HuH-7.5 (cell line): ENCODE measurements at regions not wholly inside any gene's neighbourhood (a gene's known extent, or its start where the extent isn't known, plus 50 kb on each side); places are given as distances from the start of the nearest gene placed in this dataset.
"Not testable (repeated sequence)": the region's sequence is repeated elsewhere in the genome, so short reads cannot be mapped to it uniquely, and the experiment has no call there.

ENCODE experiments used
- DNase-seq: peaks from one replicate; pipeline ENCODE4 v3.0.0; 2011; ENCODE audit warnings: low spot score

DNA sequence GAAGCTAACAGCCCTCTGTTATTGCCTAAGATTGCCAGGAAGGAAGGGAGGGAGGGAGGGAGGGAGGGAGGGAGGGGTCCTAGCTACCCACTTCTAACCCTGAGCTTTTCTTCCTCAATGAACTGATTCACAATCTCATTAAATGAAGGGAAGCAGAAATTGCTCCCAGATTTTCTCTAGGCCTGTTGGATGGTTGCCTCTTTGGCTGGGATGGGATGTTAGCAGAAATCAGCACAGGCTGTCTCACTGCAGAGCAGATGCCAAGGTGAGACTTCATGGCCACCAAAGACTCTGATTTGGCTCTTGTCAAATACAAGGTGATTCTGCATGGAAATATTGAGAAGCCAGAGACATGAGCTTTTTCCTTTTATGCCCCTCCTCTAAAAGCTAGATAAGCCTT, 578.6 kb downstream of the ACTL7B start:
- DNase-seq, result no peak

DNA sequence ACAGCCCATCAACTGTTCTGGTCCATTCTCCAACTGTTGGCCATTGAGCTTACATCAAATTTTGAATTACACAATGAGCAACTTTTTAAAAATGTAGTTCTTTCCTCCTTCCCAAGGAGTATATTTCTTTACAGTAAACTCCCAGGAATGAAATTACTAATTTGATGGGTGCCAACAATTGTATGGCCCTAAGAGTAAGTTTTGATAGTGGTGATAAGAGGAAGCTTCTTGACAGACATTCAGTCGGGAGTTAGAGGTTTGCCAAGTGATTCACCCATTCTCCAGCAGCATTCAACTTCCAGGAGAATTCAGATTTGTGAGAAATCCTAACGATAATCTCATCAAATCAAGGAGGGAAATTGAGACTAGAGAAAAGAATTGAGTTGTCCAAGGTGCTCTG, 579.9 kb downstream of the ACTL7B start:
- no peak for DNase-seq

- no peak for DNase-seq
These were observed 580.8 kb downstream of the ACTL7B start for GRCh38 chr9:108274971-108275370.

DNA sequence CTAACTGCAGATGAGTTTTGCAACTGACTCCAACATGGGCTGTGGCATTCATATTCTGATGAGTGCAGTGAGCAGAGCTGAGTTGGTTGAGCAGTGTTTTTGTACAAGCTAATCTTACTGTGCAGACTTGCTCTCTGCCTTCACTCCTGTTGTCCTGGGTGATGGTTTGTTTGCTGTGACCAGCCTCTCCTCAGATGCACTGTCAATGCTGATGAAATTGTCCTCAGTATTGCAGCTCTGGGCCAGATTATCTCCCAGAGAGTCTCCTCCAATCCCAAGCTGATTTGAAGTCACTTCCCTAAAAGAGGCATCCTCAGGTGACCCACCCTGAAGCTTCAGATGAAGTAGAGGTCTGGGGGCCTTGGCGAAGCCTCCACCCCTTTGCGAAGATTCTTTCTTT, 581.8 kb downstream of the ACTL7B start:
- DNase-seq, result no peak

- DNase-seq, result peak; percentile 18
These were observed 583.4 kb downstream of the ACTL7B start for GRCh38 chr9:108272349-108272899.

DNA sequence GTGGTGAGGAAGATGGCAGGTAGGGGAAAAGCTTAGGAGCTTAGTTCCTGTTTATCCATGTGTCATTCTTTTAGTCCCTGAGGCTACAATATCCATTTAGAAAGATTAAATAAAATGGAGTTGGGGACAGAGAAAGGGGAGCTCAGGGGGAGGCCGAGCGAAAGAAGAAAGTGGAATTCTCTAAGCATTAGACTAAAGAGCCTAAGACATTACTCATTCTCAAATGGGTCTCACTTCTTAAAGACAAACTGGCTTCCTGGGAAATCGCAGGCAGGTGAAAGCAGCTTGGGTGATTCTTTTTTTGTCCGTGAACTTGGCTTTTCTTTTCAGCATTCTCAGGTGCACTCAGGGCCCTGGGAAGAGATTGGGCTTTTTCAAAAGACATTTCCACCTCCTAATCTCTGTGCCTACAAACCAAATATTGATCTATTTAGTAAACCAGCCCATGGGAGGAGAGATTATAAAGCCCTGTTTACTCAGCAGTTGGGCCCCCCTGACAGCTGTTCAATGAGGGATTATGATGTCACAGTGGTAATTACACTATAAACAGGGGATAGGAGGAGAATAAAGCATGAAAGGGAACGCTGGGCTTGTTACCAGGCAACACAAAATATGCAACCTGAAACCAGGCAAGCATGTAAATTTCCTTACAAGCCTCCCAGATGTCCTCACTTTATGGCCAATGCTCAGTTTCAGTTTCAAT, 584.0 kb downstream of the ACTL7B start:
- no peak for DNase-seq

GRCh38 chr9:108271236-108271635, 584.5 kb downstream of the ACTL7B start:
- no peak for DNase-seq

DNA sequence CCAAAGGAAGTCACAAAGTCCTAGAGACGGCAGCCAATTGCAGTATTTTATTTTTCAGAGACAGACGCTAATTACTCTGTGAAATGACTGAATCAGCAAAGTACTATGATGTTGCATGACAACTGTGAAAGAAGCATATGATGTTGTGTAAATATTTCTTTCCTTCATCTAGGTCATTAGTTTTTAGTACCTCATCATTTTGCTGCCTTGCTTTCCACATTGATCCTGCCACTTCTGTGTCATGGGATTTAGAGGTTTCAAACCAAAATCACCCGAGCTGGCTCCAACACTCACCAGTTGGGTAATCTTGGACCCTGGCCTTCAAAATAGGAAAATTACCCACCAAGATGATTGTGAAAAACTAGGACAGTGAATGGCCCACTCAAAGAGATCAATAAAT, 585.2 kb downstream of the ACTL7B start:
- DNase-seq, result no peak

DNA sequence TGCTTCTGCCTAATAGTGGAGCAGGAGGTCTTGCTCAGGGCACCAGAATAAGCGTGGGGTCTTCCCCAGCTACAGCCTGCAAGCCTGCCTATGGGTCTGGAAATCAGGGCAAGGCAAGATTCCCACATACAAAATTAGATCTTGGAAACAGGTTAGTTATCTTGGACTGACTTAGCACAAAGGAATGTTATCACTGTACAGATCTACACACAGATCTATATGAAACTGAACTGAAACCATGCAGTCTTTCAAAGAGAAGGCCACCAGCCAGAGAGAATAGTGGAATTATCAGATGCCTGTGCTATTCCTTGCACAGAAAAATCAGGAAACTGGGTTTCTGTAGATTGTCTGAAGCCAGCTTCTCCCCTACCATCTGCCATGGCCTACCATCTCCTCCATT, 585.7 kb downstream of the ACTL7B start:
- no peak for DNase-seq

GRCh38 chr9:108269371-108269770, 586.4 kb downstream of the ACTL7B start:
- no peak for DNase-seq

GRCh38 chr9:108265065-108265464, 590.7 kb downstream of the ACTL7B start:
- no peak for DNase-seq

DNA sequence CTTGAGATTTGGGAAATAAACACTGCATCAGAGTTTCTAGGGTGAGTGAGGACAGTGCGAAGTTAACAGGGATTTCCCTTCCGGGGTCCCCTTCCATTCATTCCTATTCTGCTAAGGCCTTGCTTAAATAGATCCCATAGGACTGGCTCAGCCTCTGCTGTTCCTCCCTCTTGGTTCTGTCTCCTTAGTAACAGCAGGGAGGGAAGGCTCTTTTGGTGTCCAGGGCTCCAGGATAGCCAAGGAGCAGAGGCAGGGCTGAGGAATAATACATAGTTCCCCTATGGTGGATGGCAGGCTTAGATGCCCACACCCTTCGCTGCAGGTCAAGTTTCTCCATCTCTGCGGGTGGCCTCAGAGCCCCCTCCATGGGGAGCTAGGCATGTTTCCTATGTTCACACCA, 591.7 kb downstream of the ACTL7B start:
- no peak for DNase-seq

DNA sequence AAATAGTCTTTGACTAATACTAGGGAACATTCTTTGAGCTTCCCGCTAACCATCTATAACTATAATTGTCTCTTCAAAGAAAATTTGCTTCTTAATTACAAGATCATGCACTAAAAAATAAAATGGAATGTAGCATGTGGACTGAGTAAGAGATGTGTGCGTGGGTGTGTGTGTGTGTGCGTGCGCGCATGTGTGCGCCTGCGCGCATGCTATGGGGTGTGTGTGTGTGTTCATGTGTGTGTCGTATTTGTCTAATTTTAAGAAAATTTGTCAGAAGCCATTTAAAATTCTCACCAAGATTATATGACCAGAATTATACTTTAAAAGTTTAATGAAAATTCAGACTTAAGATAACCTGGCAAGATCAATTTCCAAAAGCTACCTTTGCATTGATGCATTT, 593.0 kb downstream of the ACTL7B start:
- DNase-seq, result no peak

DNA sequence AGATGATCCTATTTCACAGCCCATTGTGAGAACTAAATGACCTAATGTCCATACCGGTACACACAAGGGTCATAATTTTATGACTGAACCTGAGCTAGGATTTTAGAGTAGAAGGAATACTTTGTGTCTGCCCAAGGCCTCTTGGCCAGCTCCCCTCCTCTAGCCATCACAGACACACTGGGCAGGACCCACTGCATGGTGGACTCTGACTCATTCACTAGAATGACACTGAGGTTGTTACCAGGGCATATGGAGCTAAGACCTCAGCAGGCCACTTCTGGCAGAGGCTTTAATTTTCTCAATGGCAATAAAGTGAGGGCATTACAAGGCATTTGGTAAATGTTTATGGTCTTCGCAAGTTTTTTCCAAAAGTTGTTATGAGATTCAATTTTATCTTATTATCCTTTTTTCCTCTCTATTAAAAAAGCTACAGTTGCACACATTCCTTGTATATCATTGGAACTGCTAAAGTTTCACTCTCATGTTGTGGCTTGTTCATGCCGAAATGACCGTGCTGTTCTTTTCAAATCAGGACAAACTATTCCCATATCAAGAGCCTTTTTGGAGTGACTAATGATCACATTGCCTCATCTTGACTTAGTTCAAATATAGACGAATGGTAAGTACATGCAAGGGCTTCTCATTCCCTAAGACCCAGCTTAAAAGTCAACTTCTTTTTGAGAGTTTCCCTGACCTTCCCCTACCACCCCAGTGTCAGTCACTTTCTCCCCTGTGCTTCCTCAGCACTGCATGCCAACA, 595.7 kb downstream of the ACTL7B start:
- no peak for DNase-seq

GRCh38 chr9:108258640-108259039, 597.1 kb downstream of the ACTL7B start:
- DNase-seq, result no peak

GRCh38 chr9:108257382-108257781, 598.4 kb downstream of the ACTL7B start:
- no peak for DNase-seq

DNA sequence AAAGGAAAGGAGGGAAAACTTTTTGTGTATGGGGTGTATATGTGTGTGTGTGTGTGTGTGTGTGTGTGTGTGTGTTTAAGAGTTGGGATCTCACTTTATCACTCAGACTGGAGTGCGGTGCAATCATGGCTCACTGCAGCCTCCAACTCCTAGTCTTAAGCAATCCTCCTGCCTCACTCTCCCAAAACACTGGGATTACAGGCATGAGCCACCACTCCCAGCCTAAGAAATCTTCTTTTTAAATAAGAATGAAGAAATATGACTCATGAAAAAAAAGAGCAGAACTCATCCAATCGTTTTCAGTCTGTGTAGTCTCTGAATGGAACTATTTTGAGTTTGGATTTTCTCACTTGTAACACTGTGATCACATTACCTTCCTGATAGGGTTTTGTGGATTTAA, 601.5 kb downstream of the ACTL7B start:
- no peak for DNase-seq

GRCh38 chr9:108247391-108247790, 608.4 kb downstream of the ACTL7B start:
- DNase-seq, result not testable (repeated sequence)

DNA sequence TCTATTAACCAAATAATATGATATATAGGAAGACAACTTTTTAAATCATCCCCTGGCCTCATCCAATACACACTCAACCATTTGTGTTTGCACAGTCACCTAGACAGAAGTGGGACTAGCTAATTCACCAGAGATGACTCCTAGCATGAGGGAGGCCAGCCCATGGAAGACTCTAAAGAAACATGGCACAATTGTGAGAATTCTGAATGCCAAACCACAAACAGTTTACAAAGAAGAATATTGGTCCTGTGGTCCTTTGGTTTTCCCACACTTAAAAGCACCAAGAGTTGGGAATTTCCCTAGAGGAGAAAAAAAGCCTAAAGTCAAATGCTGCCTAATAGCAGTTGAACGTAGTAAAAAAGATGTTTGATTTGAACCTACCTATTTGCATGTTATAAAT, 609.9 kb downstream of the ACTL7B start:
- no peak for DNase-seq

DNA sequence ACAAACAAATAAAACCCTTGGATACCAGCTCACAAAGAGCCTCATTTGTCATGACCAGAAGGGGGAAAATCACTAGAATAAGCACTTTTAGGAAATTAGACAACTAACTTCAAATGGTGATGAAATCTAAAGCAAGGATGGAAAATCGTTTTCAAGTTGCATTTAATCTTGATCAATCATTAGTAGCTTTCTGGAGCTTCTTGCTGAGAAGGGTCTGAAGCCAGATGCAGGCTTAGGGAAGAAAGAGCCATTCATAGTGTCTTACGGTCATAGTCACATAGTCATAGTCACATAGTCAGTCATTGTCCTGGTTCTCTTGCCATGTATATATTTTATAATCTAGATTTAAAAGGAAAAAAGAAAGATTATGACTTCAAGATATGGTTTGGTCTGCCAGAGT, 610.5 kb downstream of the ACTL7B start:
- no peak for DNase-seq

- DNase-seq, result no peak
These were observed 611.1 kb downstream of the ACTL7B start for GRCh38 chr9:108244686-108245085.

DNA sequence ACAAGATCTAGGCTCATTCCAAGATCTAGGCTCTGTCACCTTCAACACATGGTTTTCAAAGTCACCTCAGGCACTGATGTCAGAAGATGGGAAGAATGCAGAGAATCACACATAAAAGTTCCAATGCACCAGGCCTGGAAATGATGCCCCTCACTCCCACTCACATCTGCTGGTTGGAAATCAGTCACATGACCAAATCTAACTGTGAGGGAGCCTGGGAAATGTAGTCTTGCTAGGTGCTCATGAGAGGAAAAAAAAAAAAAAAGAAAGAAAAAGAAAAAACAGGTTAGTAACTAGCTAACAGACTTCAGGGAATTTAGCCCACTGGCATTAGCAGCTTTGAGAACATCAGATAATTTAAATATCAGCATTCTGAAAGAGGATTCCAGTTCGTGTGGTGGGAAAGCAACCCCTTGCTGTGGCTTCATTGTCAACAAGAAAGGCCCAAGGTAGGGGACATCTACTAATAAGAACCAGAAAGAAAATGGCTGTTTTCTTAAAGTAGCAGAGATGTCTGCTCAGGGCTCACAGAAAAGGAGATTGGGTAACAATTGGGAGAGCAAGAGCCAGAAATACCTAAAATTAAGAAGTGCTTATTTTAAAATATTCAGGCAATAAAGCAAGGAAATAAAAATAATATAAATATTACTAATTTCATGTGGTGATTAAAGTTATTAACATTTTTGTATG, 614.3 kb downstream of the ACTL7B start:
- DNase-seq, result no peak
